HEK293 (cell line): ENCODE measurements at regions not wholly inside any gene's neighbourhood (a gene's known extent, or its start where the extent isn't known, plus 50 kb on each side); places are given as distances from the start of the nearest gene placed in this dataset.

Source experiments
- CTCF ChIP-seq: fragments of 450-650 bp; formaldehyde crosslinking; IDR thresholded peaks from 2 replicates; pipeline ENCODE4 v1.5.1; 2016; ENCODE audit warnings: missing biosample characterization, missing genetic modification characterization
- MEIS1 ChIP-seq: sonication (generic); formaldehyde crosslinking; IDR thresholded peaks from 2 replicates; pipeline ENCODE4 v1.8.1; 2022; ENCODE audit warnings: missing genetic modification reagents, mild to moderate bottlenecking, borderline replicate concordance
- MZF1 ChIP-seq: fragments of 450-650 bp; formaldehyde crosslinking; IDR thresholded peaks from 2 replicates; pipeline ENCODE4 v1.5.1; 2017; ENCODE audit warnings: missing biosample characterization, missing genetic modification characterization, borderline replicate concordance
- ZBTB10 ChIP-seq: fragments of 450-650 bp; formaldehyde crosslinking; IDR thresholded peaks from 2 replicates; pipeline ENCODE4 v1.5.1; 2016; ENCODE audit warnings: missing biosample characterization, missing genetic modification characterization
- ZNF596 ChIP-seq: fragments of 450-650 bp; IDR thresholded peaks from 2 replicates; pipeline ENCODE4 v1.5.0; 2018; ENCODE audit warnings: missing biosample characterization, mild to moderate bottlenecking, missing genetic modification characterization, moderate library complexity
- ZNF704 ChIP-seq: fragments of 450-650 bp; formaldehyde crosslinking; IDR thresholded peaks from 2 replicates; pipeline ENCODE4 v1.5.1; 2016; ENCODE audit warnings: missing biosample characterization, missing genetic modification characterization
- ZNF768 ChIP-seq: fragments of 450-650 bp; formaldehyde crosslinking; IDR thresholded peaks from 2 replicates; pipeline ENCODE4 v1.5.1; 2018; ENCODE audit warnings: missing biosample characterization, mild to moderate bottlenecking, missing genetic modification characterization
- ZSCAN5A ChIP-seq: fragments of 450-650 bp; formaldehyde crosslinking; IDR thresholded peaks from 2 replicates; pipeline ENCODE4 v1.5.1; 2016; ENCODE audit warnings: missing biosample characterization, missing genetic modification characterization
- TF ChIP-seq, protein P1 (sequence below): fragments of 450-650 bp; formaldehyde crosslinking; IDR thresholded peaks from 2 replicates; pipeline ENCODE4 v1.5.1; 2016; ENCODE audit warnings: missing biosample characterization, missing genetic modification characterization

DNA sequence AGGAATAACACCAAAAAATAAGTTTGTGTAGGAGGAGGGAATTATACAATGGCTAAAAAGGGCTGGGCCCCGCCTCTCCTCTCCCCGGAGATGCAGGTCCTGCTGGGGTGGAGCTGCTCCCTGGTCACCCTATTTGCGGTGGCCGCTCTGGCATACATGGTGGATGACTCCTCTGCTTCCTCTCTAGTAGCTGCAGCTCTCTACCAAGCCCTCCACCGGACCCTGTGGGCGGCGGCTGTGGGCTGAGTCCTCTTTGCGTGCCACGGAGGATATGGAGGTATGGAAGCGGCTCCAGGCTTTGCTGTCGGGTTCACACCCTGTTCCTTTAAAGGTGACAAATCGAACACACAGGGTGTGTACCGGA lies 77.1 kb upstream of the SEC11C start:
- TF ChIP-seq ZBTB10 (tag by site-specific recombination) = no peak
- no peak for TF ChIP-seq ZNF596 (tag by site-specific recombination)
- no peak for TF ChIP-seq MZF1 (tag by site-specific recombination)
- TF ChIP-seq CTCF (tag by site-specific recombination) = no peak
- TF ChIP-seq ZSCAN5A (tag by site-specific recombination) = no peak
- no peak for TF ChIP-seq MEIS1 (CRISPR knock-in tag)
- TF ChIP-seq, protein P1, sequence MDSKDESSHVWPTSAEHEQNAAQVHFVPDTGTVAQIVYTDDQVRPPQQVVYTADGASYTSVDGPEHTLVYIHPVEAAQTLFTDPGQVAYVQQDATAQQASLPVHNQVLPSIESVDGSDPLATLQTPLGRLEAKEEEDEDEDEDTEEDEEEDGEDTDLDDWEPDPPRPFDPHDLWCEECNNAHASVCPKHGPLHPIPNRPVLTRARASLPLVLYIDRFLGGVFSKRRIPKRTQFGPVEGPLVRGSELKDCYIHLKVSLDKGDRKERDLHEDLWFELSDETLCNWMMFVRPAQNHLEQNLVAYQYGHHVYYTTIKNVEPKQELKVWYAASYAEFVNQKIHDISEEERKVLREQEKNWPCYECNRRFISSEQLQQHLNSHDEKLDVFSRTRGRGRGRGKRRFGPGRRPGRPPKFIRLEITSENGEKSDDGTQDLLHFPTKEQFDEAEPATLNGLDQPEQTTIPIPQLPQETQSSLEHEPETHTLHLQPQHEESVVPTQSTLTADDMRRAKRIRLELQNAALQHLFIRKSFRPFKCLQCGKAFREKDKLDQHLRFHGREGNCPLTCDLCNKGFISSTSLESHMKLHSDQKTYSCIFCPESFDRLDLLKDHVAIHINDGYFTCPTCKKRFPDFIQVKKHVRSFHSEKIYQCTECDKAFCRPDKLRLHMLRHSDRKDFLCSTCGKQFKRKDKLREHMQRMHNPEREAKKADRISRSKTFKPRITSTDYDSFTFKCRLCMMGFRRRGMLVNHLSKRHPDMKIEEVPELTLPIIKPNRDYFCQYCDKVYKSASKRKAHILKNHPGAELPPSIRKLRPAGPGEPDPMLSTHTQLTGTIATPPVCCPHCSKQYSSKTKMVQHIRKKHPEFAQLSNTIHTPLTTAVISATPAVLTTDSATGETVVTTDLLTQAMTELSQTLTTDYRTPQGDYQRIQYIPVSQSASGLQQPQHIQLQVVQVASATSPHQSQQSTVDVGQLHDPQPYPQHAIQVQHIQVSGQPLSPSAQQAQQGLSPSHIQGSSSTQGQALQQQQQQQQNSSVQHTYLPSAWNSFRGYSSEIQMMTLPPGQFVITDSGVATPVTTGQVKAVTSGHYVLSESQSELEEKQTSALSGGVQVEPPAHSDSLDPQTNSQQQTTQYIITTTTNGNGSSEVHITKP (tag by site-specific recombination) = no peak
- no peak for TF ChIP-seq ZNF704 (tag by site-specific recombination)
- TF ChIP-seq ZNF768 = no peak
